A549 (cell line): ENCODE measurements at regions not wholly inside any gene's neighbourhood (a gene's known extent, or its start where the extent isn't known, plus 50 kb on each side); places are given as distances from the start of the nearest gene placed in this dataset.
A peak's percentile ranks its signal among the peaks of the same experiment; 100 is the strongest.
"Not testable (repeated sequence)": the region's sequence is repeated elsewhere in the genome, so short reads cannot be mapped to it uniquely, and the experiment has no call there.

Experiments used
- ATAC-seq, 2 experiments: fragments of 200-7000 bp in 1 of 2; fragments of >200 bp in 1 of 2; cut with Nextera tagmentation in 1 of 2; cut with Tn5 transposase in 1 of 2; 3 replicates each; pipeline versions ENCODE4 v1.8.0 to v1.9.1; 2018 to 2020; ENCODE audit warnings: mild to moderate bottlenecking in 1 of 2, moderate library complexity in 1 of 2
- CTCF ChIA-PET: fragments of 300-600 bp; sonication (Branson Sonifier 250); formaldehyde crosslinking; extraction: SDS; loops from one replicate; lab custom pipeline; 2021; ENCODE audit warnings: antibody characterized with exemption, inconsistent platforms; lab: Yijun Ruan, JAX
- POLR2A ChIA-PET: fragments of 350-600 bp; formaldehyde crosslinking; extraction: SDS; loops from one replicate; lab custom pipeline; 2021; ENCODE audit warnings: antibody characterized with exemption, inconsistent platforms; lab: Yijun Ruan, JAX
- DNase-seq, 2 experiments: peaks; one replicate each; pipeline versions ENCODE4 v3.0.0 to v3.0.0-alpha.2; 2011 to 2016; ENCODE audit warnings: low read depth in 1 of 2, low spot score in 1 of 2
- FAIRE-seq: peaks from 2 replicates; lab custom pipeline; 2011; peaks lifted over from hg19 to GRCh38; lab: Jason Lieb, UNC
- H3K27ac ChIP-seq, 2 experiments: fragments of >200 bp; sonication (Bioruptor Twin); formaldehyde crosslinking; 3 replicates each; pipeline ENCODE4 v1.5.1; 2016 to 2017
- H3K4me1 ChIP-seq: fragments of >200 bp; sonication (Bioruptor Twin); formaldehyde crosslinking; 3 replicates; pipeline ENCODE4 v1.6.1; 2016
- H3K4me2 ChIP-seq: fragments of >200 bp; sonication (Bioruptor Twin); formaldehyde crosslinking; 3 replicates; pipeline ENCODE4 v1.6.1; 2016
- H3K4me3 ChIP-seq: fragments of >200 bp; sonication (Bioruptor Twin); formaldehyde crosslinking; 3 replicates; pipeline ENCODE4 v1.5.1; 2016
- H3K9me3 ChIP-seq: fragments of >200 bp; sonication (Bioruptor Twin); formaldehyde crosslinking; 3 replicates; pipeline ENCODE4 v1.6.1; 2016
- ATOH8 ChIP-seq: fragments of 250-450 bp; sonication (Bioruptor Pico); IDR thresholded peaks from 2 replicates; pipeline ENCODE4 v1.5.0; 2020; ENCODE audit warnings: low read depth, mild to moderate bottlenecking, moderate library complexity
- BCL3 ChIP-seq: fragments of >200 bp; sonication (Bioruptor Twin); formaldehyde crosslinking; IDR thresholded peaks from 3 replicates; pipeline ENCODE4 v1.6.1; 2016
- EHF ChIP-seq: fragments of 250-450 bp; sonication (Bioruptor Pico); IDR thresholded peaks from 2 replicates; pipeline ENCODE4 v1.5.0; 2020; ENCODE audit warnings: mild to moderate bottlenecking
- ESRRA ChIP-seq: fragments of 150-350 bp; IDR thresholded peaks from 2 replicates; pipeline ENCODE4 v1.6.1; 2014; ENCODE audit warnings: mild to moderate bottlenecking, low read length, borderline replicate concordance
- HOXA7 ChIP-seq: fragments of 250-450 bp; sonication (Bioruptor Pico); IDR thresholded peaks from 2 replicates; pipeline ENCODE4 v1.5.0; 2020; ENCODE audit warnings: mild to moderate bottlenecking, moderate library complexity
- HOXB5 ChIP-seq: fragments of 250-450 bp; sonication (Bioruptor Pico); IDR thresholded peaks from 2 replicates; pipeline ENCODE4 v1.5.0; 2020; ENCODE audit warnings: mild to moderate bottlenecking, moderate library complexity
- JUNB ChIP-seq: fragments of >200 bp; sonication (Bioruptor Twin); formaldehyde crosslinking; IDR thresholded peaks from 2 replicates; pipeline ENCODE4 v1.6.1; 2016
- KDM5A ChIP-seq: fragments of 200-600 bp; sonication (generic); IDR thresholded peaks from 2 replicates; pipeline ENCODE4 v1.6.1; 2016; ENCODE audit warnings: antibody characterized with exemption, mild to moderate bottlenecking
- MAZ ChIP-seq: fragments of 150-350 bp; IDR thresholded peaks from 2 replicates; pipeline ENCODE4 v1.6.1; 2014; ENCODE audit warnings: antibody characterized with exemption, low read depth, low read length, borderline replicate concordance
- NFE2L2 ChIP-seq: fragments of 150-350 bp; conservative IDR thresholded peaks from 2 replicates; pipeline ENCODE4 v1.6.1; 2014; ENCODE audit warnings: low read length
- NR3C1 ChIP-seq: fragments of >200 bp; sonication (Bioruptor Twin); formaldehyde crosslinking; IDR thresholded peaks from 3 replicates; pipeline ENCODE4 v1.6.1; 2017
- PHF8 ChIP-seq: fragments of 200-600 bp; sonication (generic); IDR thresholded peaks from 2 replicates; pipeline ENCODE4 v1.6.1; 2016; ENCODE audit warnings: low read depth, mild to moderate bottlenecking, antibody characterized with exemption, moderate library complexity, borderline replicate concordance
- RAD21 ChIP-seq, 2 experiments: fragments of >200 bp in 1 of 2; sonication (Bioruptor Twin) in 1 of 2; formaldehyde crosslinking in 1 of 2; IDR thresholded peaks in 1 of 2; conservative IDR thresholded peaks in 1 of 2; 2 replicates in 1 of 2; 3 replicates in 1 of 2; pipeline ENCODE4 v1.6.1; 2012 to 2018; ENCODE audit warnings: inconsistent platforms in 1 of 2
- RCOR1 ChIP-seq: fragments of 150-350 bp; IDR thresholded peaks from 2 replicates; pipeline ENCODE4 v1.6.1; 2014; ENCODE audit warnings: antibody characterized with exemption, low read length, low read depth
- TP53 ChIP-seq: fragments of 250-450 bp; sonication (Bioruptor Pico); IDR thresholded peaks from 2 replicates; pipeline ENCODE4 v1.5.0; 2021; ENCODE audit warnings: mild to moderate bottlenecking, moderate library complexity
- USF2 ChIP-seq: fragments of 450-650 bp; IDR thresholded peaks from 2 replicates; pipeline ENCODE4 v1.6.1; 2014; ENCODE audit warnings: antibody characterized with exemption
- ZC3H11A ChIP-seq: fragments of 450-650 bp; IDR thresholded peaks from 2 replicates; pipeline ENCODE4 v1.6.1; 2014; ENCODE audit warnings: antibody characterized with exemption, mild to moderate bottlenecking
- WGBS: methylation state at CpG from one replicate; pipeline ENCODE4 v1.1.6; 2017; ENCODE audit errors: missing lambda C conversion rate; 5-methylcytosine and 5-hydroxymethylcytosine counted together
- TF ChIP-seq, protein P1 (sequence below): IDR thresholded peaks from 2 replicates; pipeline ENCODE4 v1.6.1; 2012
- TF ChIP-seq, protein P2 (sequence below): fragments of 150-350 bp; IDR thresholded peaks from 2 replicates; pipeline ENCODE4 v1.6.1; 2014; ENCODE audit warnings: low read depth, mild to moderate bottlenecking, low read length

- ChIA-PET CTCF (interaction anchor here (1.2 to 1.8 kb wide), 3 partner anchors 10 to 89 kb away, joined by 3 to 4 read pairs (median 3); no protein-coding TSS in a partner anchor), POLR2A (interaction anchor here (0.6 kb wide), 1 partner anchor 141 kb away, joined by 3 read pairs; no protein-coding TSS in a partner anchor)
- no peak for FAIRE-seq
- H3K4me3 ChIP-seq = no peak overlapping the region
- no peak for ATAC-seq
- H3K27ac ChIP-seq = peak overlapping the region in 1 of 2 experiments; percentile 55; a peak in 2 of 6 replicates
- no peak overlapping the region for H3K4me2 ChIP-seq
- DNase-seq = no peak
- H3K9me3 ChIP-seq = no peaks in the 10 kb centered on the region
- TF ChIP-seq, protein P1, sequence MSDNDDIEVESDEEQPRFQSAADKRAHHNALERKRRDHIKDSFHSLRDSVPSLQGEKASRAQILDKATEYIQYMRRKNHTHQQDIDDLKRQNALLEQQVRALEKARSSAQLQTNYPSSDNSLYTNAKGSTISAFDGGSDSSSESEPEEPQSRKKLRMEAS = no peak
- TF ChIP-seq PHF8 (no peak), ZC3H11A (no peak), NFE2L2 (no peak), ATOH8 (CRISPR knock-in tag) (no peak), RCOR1 (no peak), USF2 (no peak), EHF (no peak), HOXB5 (CRISPR knock-in tag) (no peak), NR3C1 (no peak), KDM5A (no peak), ESRRA (no peak), TP53 (no peak), BCL3 (no peak), HOXA7 (CRISPR knock-in tag) (no peak), JUNB (no peak), MAZ (no peak), RAD21 (conservative IDR thresholded peaks at IDR 0.05 in 1 of 2, IDR thresholded peaks at IDR 0.05 in 1 of 2) (no peak)
- TF ChIP-seq, protein P2, sequence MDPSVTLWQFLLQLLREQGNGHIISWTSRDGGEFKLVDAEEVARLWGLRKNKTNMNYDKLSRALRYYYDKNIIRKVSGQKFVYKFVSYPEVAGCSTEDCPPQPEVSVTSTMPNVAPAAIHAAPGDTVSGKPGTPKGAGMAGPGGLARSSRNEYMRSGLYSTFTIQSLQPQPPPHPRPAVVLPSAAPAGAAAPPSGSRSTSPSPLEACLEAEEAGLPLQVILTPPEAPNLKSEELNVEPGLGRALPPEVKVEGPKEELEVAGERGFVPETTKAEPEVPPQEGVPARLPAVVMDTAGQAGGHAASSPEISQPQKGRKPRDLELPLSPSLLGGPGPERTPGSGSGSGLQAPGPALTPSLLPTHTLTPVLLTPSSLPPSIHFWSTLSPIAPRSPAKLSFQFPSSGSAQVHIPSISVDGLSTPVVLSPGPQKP = no peak
- H3K4me1 ChIP-seq = peaks cover 8% of the 10 kb centered on the region; the same call in 2 of the 3 replicates
- 80% methylated on average over 7 of the region's 7 CpGs for WGBS
Measured at GRCh38 chr14:103192246-103192840, 69.1 kb downstream of the TNFAIP2 start.

DNA sequence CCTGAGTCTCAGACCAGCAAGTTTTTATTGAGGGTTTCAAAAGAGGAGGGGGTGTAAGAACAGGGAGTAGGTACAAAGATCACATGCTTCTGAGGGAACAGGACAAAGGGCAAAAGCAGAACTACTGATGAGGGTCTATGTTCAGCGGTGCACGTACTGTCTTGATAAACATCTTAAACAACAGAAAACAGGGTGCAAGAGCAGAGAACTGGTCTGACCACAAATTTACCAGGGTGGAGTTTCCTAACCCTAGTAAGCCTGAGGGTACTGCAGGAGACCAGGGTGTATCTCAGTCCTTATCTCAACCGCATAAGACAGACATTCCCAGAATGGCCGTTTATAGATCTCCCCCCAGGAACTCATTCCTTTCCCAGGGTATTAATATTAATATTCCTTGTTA, 69.6 kb downstream of the TNFAIP2 start:
- CTCF ChIA-PET = interaction anchor here (1.2 to 1.8 kb wide), 3 partner anchors 9 to 92 kb away, joined by 3 to 4 read pairs (median 3); no protein-coding TSS in a partner anchor
- ATAC-seq, H3K4me3 ChIP-seq, FAIRE-seq, H3K9me3 ChIP-seq, H3K4me2 ChIP-seq, POLR2A ChIA-PET, DNase-seq, H3K4me1 ChIP-seq: not testable (repeated sequence)
- 77% methylated on average over 4 of the region's 4 CpGs for WGBS
- H3K27ac ChIP-seq = peak overlapping the region in 1 of 2 experiments; percentile 55; a peak in 1 of 6 replicates

GRCh38 chr14:103193491-103193890, 70.2 kb downstream of the TNFAIP2 start:
- H3K9me3 ChIP-seq, H3K4me2 ChIP-seq, DNase-seq, FAIRE-seq, H3K4me3 ChIP-seq, POLR2A ChIA-PET, ATAC-seq: not testable (repeated sequence)
- Histone ChIP-seq H3K27ac (peak overlapping the region in 1 of 2 experiments; percentile 68; a peak in 4 of 6 replicates), H3K4me1 (peaks cover 11% of the 10 kb centered on the region)
- CTCF ChIA-PET = interaction anchor here (0.9 to 1.3 kb wide), 4 partner anchors 9 to 93 kb away, joined by 3 read pairs; no protein-coding TSS in a partner anchor
- 90% methylated on average over 10 of the region's 10 CpGs for WGBS
